ENCODE measurements at regions not wholly inside any gene's neighbourhood (a gene's known extent, or its start where the extent isn't known, plus 50 kb on each side); places are given as distances from the start of the nearest gene placed in this dataset.
A peak's percentile ranks its signal among the peaks of the same experiment; 100 is the strongest.

DNA sequence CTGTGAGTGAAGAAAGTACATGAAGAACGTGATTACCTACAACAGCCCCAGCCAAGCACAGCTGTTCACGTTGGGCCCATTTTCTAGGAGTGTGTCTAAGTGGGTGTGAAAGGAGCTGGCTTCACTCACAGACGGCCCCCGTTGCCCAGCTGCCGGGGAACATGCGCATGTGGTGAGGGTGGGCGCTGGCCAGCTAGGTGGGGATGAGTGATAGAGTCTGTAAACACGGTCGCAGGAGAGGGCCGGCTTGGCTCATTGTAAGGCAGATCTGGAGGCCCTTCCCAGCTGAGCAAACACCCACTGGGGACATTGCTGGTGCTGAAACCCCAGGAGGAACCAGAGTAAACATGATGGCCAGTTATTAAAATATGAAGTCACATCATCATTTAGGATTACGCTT, 160.5 kb downstream of the TEX29 start:
- no peaks in the 10 kb centered on the region for H3K79me1 ChIP-seq (ENCODE audit: insufficient read depth, low read depth, low read length, poor library complexity, severe bottlenecking)
- no peak overlapping the region for H3K18ac ChIP-seq (ENCODE audit: insufficient read length, low read depth, low read length)
- H2AFZ ChIP-seq (ENCODE audit: low read length), result no peak overlapping the region
- Mint-ChIP-seq H3K27me3 (ENCODE audit: low read depth) (peaks cover 15% of the 10 kb centered on the region), H3K36me3 (ENCODE audit: insufficient read depth in 1 of 3, low read depth in 3 of 3) (peaks cover 0 to 6% (median 2%) of the 10 kb centered on the region in 3 experiments; a peak in 3 of 7 replicates), H3K9me3 (peaks cover 4 to 9% of the 10 kb centered on the region in 2 experiments; a peak in 4 of 5 replicates), H3K4me3 (no peak overlapping the region), H3K4me1 (peaks cover 7 to 11% of the 10 kb centered on the region in 2 experiments), H3K27ac (peak overlapping the region in 1 of 3 experiments; percentile 88; a peak in 2 of 7 replicates)
- no peak overlapping the region for H3K4ac ChIP-seq (ENCODE audit: low read depth, low read length)
- no peak overlapping the region for H3K14ac ChIP-seq (ENCODE audit: insufficient read depth, low read length)
- H3K23ac ChIP-seq (ENCODE audit: insufficient read length, low read depth, low read length), result no peak overlapping the region
- no peak overlapping the region for H3K56ac ChIP-seq (ENCODE audit: insufficient read length, low read depth, low read length)
- no peak overlapping the region for H4K8ac ChIP-seq (replicated peaks; ENCODE audit: insufficient read length, low read depth, low read length)
- no peak overlapping the region for H2AK5ac ChIP-seq (ENCODE audit: insufficient read length, low read length)
- H3K9me3 ChIP-seq (ENCODE audit: control insufficient read depth, low read depth, low read length), result no peaks in the 10 kb centered on the region
- H3K4me2 ChIP-seq (ENCODE audit: insufficient read depth, insufficient read length, low read length), result no peak overlapping the region
- no peak overlapping the region for H3K9ac ChIP-seq (ENCODE audit: extremely low read depth, insufficient read length, low read length)
- H2BK5ac ChIP-seq (ENCODE audit: insufficient read length, low read length), result no peak overlapping the region
- TF ChIP-seq, protein P1, sequence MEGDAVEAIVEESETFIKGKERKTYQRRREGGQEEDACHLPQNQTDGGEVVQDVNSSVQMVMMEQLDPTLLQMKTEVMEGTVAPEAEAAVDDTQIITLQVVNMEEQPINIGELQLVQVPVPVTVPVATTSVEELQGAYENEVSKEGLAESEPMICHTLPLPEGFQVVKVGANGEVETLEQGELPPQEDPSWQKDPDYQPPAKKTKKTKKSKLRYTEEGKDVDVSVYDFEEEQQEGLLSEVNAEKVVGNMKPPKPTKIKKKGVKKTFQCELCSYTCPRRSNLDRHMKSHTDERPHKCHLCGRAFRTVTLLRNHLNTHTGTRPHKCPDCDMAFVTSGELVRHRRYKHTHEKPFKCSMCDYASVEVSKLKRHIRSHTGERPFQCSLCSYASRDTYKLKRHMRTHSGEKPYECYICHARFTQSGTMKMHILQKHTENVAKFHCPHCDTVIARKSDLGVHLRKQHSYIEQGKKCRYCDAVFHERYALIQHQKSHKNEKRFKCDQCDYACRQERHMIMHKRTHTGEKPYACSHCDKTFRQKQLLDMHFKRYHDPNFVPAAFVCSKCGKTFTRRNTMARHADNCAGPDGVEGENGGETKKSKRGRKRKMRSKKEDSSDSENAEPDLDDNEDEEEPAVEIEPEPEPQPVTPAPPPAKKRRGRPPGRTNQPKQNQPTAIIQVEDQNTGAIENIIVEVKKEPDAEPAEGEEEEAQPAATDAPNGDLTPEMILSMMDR (conservative IDR thresholded peaks at IDR 0.05), result no peak
- H2BK120ac ChIP-seq (ENCODE audit: low read depth, low read length, poor library complexity, severe bottlenecking), result no peak overlapping the region
- H4K20me1 ChIP-seq (ENCODE audit: control insufficient read depth, insufficient read depth, insufficient read length), result no peaks in the 10 kb centered on the region
- H4K91ac ChIP-seq (ENCODE audit: insufficient read length, low read depth, low read length), result no peak overlapping the region
- no peaks in the 10 kb centered on the region for H3K79me2 ChIP-seq (ENCODE audit: insufficient read depth, low read length)
- no peak for DNase-seq
- H3K27me3 ChIP-seq (ENCODE audit: insufficient read depth, low read length), result no peaks in the 10 kb centered on the region
- no peak overlapping the region for H2BK15ac ChIP-seq (ENCODE audit: low read depth, low read length)
- H2BK12ac ChIP-seq (ENCODE audit: insufficient read length, low read depth, low read length), result no peak overlapping the region
- no peak overlapping the region for H4K5ac ChIP-seq (ENCODE audit: insufficient read length, low read depth, low read length)
- H3K4me1 ChIP-seq (ENCODE audit: insufficient read depth, low read length), result no peaks in the 10 kb centered on the region
- WGBS (ENCODE audit: extremely low coverage, insufficient read length, low lambda C conversion rate), result no CpG with 5 or more reads among the region's 11 CpGs
- H2BK20ac ChIP-seq (ENCODE audit: low read depth, low read length, poor library complexity, severe bottlenecking), result no peak overlapping the region
- no peaks in the 10 kb centered on the region for H3K23me2 ChIP-seq (ENCODE audit: insufficient read length, low read depth, low read length, poor library complexity, severe bottlenecking)
- no peak overlapping the region for H3T11ph ChIP-seq (ENCODE audit: low read length)
- H3K27ac ChIP-seq (ENCODE audit: insufficient read length, low read depth, low read length), result no peak overlapping the region
